Fibroblast of pulmonary artery (primary cell): ENCODE measurements at regions not wholly inside any gene's neighbourhood (a gene's known extent, or its start where the extent isn't known, plus 50 kb on each side); places are given as distances from the start of the nearest gene placed in this dataset.

Experiments used
- DNase-seq: peaks from one replicate; pipeline ENCODE4 v3.0.0-alpha.2; 2010; ENCODE audit warnings: low read depth
- H3K4me3 ChIP-seq: replicated peaks from 2 replicates; pipeline ENCODE4 v1.5.1; 2011; ENCODE audit warnings: low read depth, mild to moderate bottlenecking, control low read depth, low read length, moderate library complexity
- CTCF ChIP-seq: IDR thresholded peaks from 2 replicates; pipeline ENCODE4 v1.5.1; 2011; ENCODE audit warnings: mild to moderate bottlenecking, control low read depth, low read length, inconsistent platforms; ENCODE audit errors: missing control alignments

- no peak for TF ChIP-seq CTCF
- no peak overlapping the region for H3K4me3 ChIP-seq
- no peak for DNase-seq
Measured at GRCh38 chr4:23365086-23365485, 524.8 kb downstream of the PPARGC1A start.

- H3K4me3 ChIP-seq, result no peak overlapping the region
- TF ChIP-seq CTCF, result no peak
- DNase-seq, result no peak
Measured at GRCh38 chr4:23364167-23364566, 525.7 kb downstream of the PPARGC1A start.

- no peak for TF ChIP-seq CTCF
- DNase-seq, result no peak
- no peak overlapping the region for H3K4me3 ChIP-seq
Measured at GRCh38 chr4:23361453-23361852, 528.4 kb downstream of the PPARGC1A start.

GRCh38 chr4:23360718-23361117 lies 529.1 kb downstream of the PPARGC1A start:
- no peak for DNase-seq
- no peak for TF ChIP-seq CTCF
- no peak overlapping the region for H3K4me3 ChIP-seq

- H3K4me3 ChIP-seq, result no peak overlapping the region
- TF ChIP-seq CTCF, result no peak
- no peak for DNase-seq
Measured at GRCh38 chr4:23355258-23355657, 534.6 kb downstream of the PPARGC1A start.

- DNase-seq, result no peak
- H3K4me3 ChIP-seq, result no peak overlapping the region
- TF ChIP-seq CTCF, result no peak
Measured at GRCh38 chr4:23353200-23353599, 536.6 kb downstream of the PPARGC1A start.

- no peak for TF ChIP-seq CTCF
- DNase-seq, result no peak
- H3K4me3 ChIP-seq, result no peak overlapping the region
Measured at GRCh38 chr4:23348789-23349498, 540.9 kb downstream of the PPARGC1A start.
